ENCODE measurements at regions not wholly inside any gene's neighbourhood (a gene's known extent, or its start where the extent isn't known, plus 50 kb on each side); places are given as distances from the start of the nearest gene placed in this dataset.
"Not testable (repeated sequence)": the region's sequence is repeated elsewhere in the genome, so short reads cannot be mapped to it uniquely, and the experiment has no call there.

DNA sequence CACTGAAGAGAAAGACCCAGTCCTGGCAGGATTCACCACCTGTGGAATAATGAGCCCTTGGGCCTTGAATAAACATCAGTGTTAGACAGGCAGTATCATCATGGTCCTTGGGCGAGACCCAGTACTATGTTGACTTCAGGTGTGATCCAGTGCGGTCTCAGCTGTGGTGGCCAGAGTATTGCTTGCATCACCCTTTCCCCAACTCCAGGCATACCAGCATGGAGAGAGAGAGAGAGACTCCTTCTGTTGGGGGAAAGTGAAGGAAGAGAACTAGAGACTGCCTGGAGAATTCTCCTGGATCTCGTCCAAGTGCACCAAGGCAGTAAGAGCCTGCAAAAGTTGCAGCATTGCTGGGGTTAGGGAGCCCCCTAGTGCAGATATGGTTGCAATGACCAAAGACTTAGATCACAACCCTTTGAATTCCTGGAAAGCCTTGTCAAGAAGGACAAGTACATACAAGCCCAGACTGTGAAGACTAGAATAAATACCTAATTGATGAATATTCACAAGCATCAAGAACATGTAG, 61.1 kb upstream of the VAMP7 start:
- TF ChIP-seq, protein P1, sequence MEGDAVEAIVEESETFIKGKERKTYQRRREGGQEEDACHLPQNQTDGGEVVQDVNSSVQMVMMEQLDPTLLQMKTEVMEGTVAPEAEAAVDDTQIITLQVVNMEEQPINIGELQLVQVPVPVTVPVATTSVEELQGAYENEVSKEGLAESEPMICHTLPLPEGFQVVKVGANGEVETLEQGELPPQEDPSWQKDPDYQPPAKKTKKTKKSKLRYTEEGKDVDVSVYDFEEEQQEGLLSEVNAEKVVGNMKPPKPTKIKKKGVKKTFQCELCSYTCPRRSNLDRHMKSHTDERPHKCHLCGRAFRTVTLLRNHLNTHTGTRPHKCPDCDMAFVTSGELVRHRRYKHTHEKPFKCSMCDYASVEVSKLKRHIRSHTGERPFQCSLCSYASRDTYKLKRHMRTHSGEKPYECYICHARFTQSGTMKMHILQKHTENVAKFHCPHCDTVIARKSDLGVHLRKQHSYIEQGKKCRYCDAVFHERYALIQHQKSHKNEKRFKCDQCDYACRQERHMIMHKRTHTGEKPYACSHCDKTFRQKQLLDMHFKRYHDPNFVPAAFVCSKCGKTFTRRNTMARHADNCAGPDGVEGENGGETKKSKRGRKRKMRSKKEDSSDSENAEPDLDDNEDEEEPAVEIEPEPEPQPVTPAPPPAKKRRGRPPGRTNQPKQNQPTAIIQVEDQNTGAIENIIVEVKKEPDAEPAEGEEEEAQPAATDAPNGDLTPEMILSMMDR (IDR thresholded peaks at IDR 0.05): no peak
- no peak for ATAC-seq (ENCODE audit: low FRiP score)
- no peak for DNase-seq (ENCODE audit: low spot score)

GRCh38 chrX:155819525-155819924, 61.6 kb upstream of the VAMP7 start:
- ATAC-seq (ENCODE audit: low FRiP score): no peak
- DNase-seq (ENCODE audit: low spot score): no peak

GRCh38 chrX:155814391-155814790, 66.8 kb upstream of the VAMP7 start:
- not testable (repeated sequence) for ATAC-seq (ENCODE audit: low FRiP score); DNase-seq (ENCODE audit: low spot score)

More at GRCh38 chrX:155819525-155819924, 61.6 kb upstream of the VAMP7 start:
- TF ChIP-seq, protein P1 (IDR thresholded peaks at IDR 0.05): no peak

GRCh38 chrX:155779831-155780230, 101.3 kb upstream of the VAMP7 start:
- ATAC-seq (ENCODE audit: low FRiP score) (no peak), DNase-seq (ENCODE audit: low spot score) (no peak)
- TF ChIP-seq, protein P1 (IDR thresholded peaks at IDR 0.05): no peak

GRCh38 chrX:155778844-155779553, 102.1 kb upstream of the VAMP7 start:
- ATAC-seq (ENCODE audit: low FRiP score) (no peak), DNase-seq (ENCODE audit: low spot score) (no peak)
- TF ChIP-seq, protein P1 (IDR thresholded peaks at IDR 0.05): no peak

GRCh38 chrX:155774387-155774786, 106.8 kb upstream of the VAMP7 start:
- DNase-seq (ENCODE audit: low spot score) (no peak), ATAC-seq (ENCODE audit: low FRiP score) (no peak)
- TF ChIP-seq, protein P1 (IDR thresholded peaks at IDR 0.05): no peak

DNA sequence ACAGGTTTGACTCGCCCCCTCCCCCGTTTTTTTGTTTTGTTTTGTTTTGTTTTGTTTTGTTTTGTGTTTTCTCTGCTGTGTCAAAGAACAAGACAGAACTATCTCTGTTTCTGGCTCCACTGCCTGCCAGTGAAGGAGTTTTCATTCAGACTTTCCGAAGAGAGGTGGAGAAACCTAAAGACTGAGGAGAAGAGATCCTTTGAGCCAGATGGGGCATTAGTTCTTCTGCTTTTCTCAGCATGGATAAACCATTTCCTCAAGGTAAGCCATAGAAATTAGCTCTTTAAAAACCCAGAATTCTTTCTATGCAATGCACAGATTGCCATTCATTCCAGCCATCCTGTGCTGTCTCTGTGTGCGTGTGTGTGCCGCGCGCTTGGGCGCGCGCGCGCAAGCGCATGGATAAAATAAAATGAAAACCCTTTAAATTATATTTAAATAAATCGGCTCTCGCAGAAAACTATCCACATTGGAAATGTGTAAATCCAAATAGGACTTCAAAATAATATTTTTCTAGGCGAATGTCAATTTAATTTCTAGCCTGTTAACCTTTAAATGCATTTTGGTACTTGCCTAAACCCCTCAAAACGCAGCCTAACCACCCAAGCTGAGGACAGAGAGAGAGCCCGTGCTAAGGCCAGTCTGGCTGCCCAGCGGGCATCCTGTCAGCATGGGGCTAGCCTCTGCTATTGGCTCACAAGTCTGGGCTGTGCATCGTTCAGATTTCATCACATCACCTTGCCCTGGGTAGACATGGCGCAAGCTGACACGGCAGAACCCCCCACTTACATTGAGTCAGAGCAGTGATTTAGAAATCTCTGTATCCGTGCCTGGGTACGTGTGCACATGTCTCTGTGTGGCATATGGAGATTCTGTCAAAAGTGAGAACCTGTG, 113.0 kb upstream of the VAMP7 start:
- ATAC-seq (ENCODE audit: low FRiP score) (peak; percentile 75), DNase-seq (ENCODE audit: low spot score) (no peak)
- TF ChIP-seq, protein P1 (IDR thresholded peaks at IDR 0.05): no peak

Measured in omental fat pad (tissue), 3 donors.